OCI-LY3 (cell line): ENCODE measurements at regions not wholly inside any gene's neighbourhood (a gene's known extent, or its start where the extent isn't known, plus 50 kb on each side); places are given as distances from the start of the nearest gene placed in this dataset.

Experiments
- H2AFZ ChIP-seq: fragments of 200-600, 300-600 bp; shearing (Covaris generic); 2 replicates; pipeline ENCODE4 v1.6.0; 2014; ENCODE audit warnings: antibody characterized with exemption, low read depth, low read length
- H3K27ac ChIP-seq: fragments of 200-600, 300-600 bp; sonication (generic); 2 replicates; pipeline ENCODE4 v1.5.1; 2014; ENCODE audit warnings: mild to moderate bottlenecking, low read length, moderate library complexity, mixed read lengths
- H3K27me3 ChIP-seq: fragments of 200-600, 300-600 bp; sonication (generic); 2 replicates; pipeline ENCODE4 v1.6.1; 2014; ENCODE audit warnings: low read depth, low read length, mixed read lengths
- H3K36me3 ChIP-seq: fragments of 200-600, 300-600 bp; sonication (generic); replicated peaks from 2 replicates; pipeline ENCODE3; 2014; ENCODE audit warnings: low read depth, low read length, mixed read lengths
- H3K4me1 ChIP-seq: fragments of 300-600, 200-600 bp; sonication (generic); 2 replicates; pipeline ENCODE4 v1.6.1; 2014; ENCODE audit warnings: low read length, mixed read lengths
- H3K4me2 ChIP-seq: fragments of 200-600, 300-600 bp; sonication (generic); 2 replicates; pipeline ENCODE4 v1.6.1; 2014; ENCODE audit warnings: low read length, mixed read lengths
- H3K4me3 ChIP-seq: fragments of 300-600, 200-600 bp; sonication (generic); 2 replicates; pipeline ENCODE4 v1.5.1; 2014; ENCODE audit warnings: antibody characterized with exemption, mild to moderate bottlenecking, low read length, moderate library complexity
- H3K79me2 ChIP-seq: fragments of 300-600, 200-600 bp; shearing (Covaris generic); 2 replicates; pipeline ENCODE4 v1.6.1; 2014; ENCODE audit warnings: mild to moderate bottlenecking, low read length, mixed read lengths
- H3K9ac ChIP-seq: fragments of 300-600, 200-600 bp; shearing (Covaris generic); 2 replicates; pipeline ENCODE4 v1.6.0; 2014; ENCODE audit warnings: mild to moderate bottlenecking, low read length, moderate library complexity
- H3K9me3 ChIP-seq: fragments of 200-600, 300-600 bp; shearing (Covaris generic); 2 replicates; pipeline ENCODE4 v1.6.1; 2014; ENCODE audit warnings: low read length, mixed read lengths; ENCODE audit not compliant: insufficient read depth
- H4K20me1 ChIP-seq: fragments of 200-600, 300-600 bp; sonication (generic); 2 replicates; pipeline ENCODE4 v1.6.1; 2016; ENCODE audit warnings: low read length, mixed read lengths; ENCODE audit not compliant: insufficient read depth
- CTCF ChIP-seq: fragments of 200-600, 300-600 bp; sonication (generic); IDR thresholded peaks from 2 replicates; pipeline ENCODE4 v1.5.1; 2014; ENCODE audit warnings: antibody characterized with exemption, low read length, low read depth
- EZH2phosphoT487 ChIP-seq: fragments of 200-600 bp; shearing (Covaris generic); IDR thresholded peaks from 2 replicates; pipeline ENCODE4 v1.6.1; 2018; ENCODE audit warnings: antibody characterized with exemption, mixed run types, low read depth

DNA sequence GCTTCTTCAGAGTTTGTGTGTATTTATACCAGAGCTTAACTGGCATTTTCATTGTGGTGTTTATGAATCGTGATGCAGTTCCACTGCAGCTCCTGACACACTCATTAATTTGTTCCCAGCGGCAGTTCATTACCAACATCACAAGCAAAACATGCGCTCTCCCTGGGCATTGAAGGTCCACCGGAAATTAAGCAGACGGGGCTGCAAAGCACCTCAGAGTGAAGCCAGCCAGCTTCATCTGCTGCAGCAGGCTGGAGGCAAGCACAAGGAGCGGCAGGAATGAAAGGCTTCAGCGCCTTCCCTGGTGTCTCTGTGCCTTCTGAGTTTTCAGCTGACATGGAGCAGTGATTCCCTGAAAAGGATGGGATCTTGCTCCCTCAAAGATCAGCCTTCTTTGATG is 246.0 kb upstream of the SPTLC3 start:
- no peak overlapping the region for H3K9ac ChIP-seq
- H2AFZ ChIP-seq, result no peak overlapping the region
- no peak overlapping the region for H3K4me3 ChIP-seq
- H4K20me1 ChIP-seq, result no peaks in the 10 kb centered on the region
- H3K9me3 ChIP-seq, result no peaks in the 10 kb centered on the region
- no peak overlapping the region for H3K27ac ChIP-seq
- no peaks in the 10 kb centered on the region for H3K4me1 ChIP-seq
- 0 out of 2 replicates have a peak, but pooled peaks cover 12% of the 10 kb centered on the region for H3K27me3 ChIP-seq
- TF ChIP-seq EZH2phosphoT487 (no peak), CTCF (no peak)
- H3K4me2 ChIP-seq, result no peak overlapping the region
- no peaks in the 10 kb centered on the region for H3K79me2 ChIP-seq
- no peaks in the 10 kb centered on the region for H3K36me3 ChIP-seq

DNA sequence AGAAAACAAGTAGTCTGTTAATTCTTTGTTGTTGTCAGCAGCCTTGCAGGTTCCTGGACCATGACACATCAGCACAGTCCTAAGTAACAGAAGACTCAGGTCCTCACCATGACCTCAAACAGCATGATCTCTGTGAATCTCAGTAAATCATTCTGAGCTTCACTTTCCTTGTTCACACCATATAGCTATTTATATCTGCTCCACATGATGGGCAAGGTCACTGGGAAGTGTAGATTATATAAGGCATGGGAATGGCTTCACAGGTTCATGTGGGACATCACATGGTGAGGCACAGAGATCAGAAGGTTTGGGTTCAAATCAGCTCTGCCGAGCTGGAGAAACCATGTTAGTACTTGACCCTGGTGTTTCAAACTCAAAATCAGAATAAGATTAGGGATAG is 245.4 kb upstream of the SPTLC3 start:
- TF ChIP-seq EZH2phosphoT487, result no peak
- TF ChIP-seq CTCF, result no peak

GRCh38 chr20:12764053-12764452 is 244.7 kb upstream of the SPTLC3 start:
- no peaks in the 10 kb centered on the region for H3K79me2 ChIP-seq
- no peak overlapping the region for H3K9ac ChIP-seq
- H3K4me2 ChIP-seq, result no peak overlapping the region
- H3K27ac ChIP-seq, result no peak overlapping the region
- no peak overlapping the region for H3K4me3 ChIP-seq
- H4K20me1 ChIP-seq, result no peaks in the 10 kb centered on the region
- no peak for TF ChIP-seq CTCF
- H3K27me3 ChIP-seq, result 0 out of 2 replicates have a peak, but pooled peaks cover 12% of the 10 kb centered on the region
- H3K9me3 ChIP-seq, result no peaks in the 10 kb centered on the region
- H3K36me3 ChIP-seq, result no peaks in the 10 kb centered on the region
- H2AFZ ChIP-seq, result no peak overlapping the region
- H3K4me1 ChIP-seq, result no peaks in the 10 kb centered on the region

More for the DNA sequence above, 245.4 kb upstream of the SPTLC3 start:
- Histone ChIP-seq H4K20me1 (no peaks in the 10 kb centered on the region), H3K79me2 (no peaks in the 10 kb centered on the region), H3K4me2 (no peak overlapping the region), H3K9me3 (no peaks in the 10 kb centered on the region), H3K9ac (no peak overlapping the region), H3K4me1 (no peaks in the 10 kb centered on the region), H3K4me3 (no peak overlapping the region), H3K27ac (no peak overlapping the region), H3K27me3 (0 out of 2 replicates have a peak, but pooled peaks cover 12% of the 10 kb centered on the region), H2AFZ (no peak overlapping the region), H3K36me3 (no peaks in the 10 kb centered on the region)

- H2AFZ ChIP-seq, result no peak overlapping the region
- no peak overlapping the region for H3K27ac ChIP-seq
- no peaks in the 10 kb centered on the region for H4K20me1 ChIP-seq
- TF ChIP-seq CTCF (no peak), EZH2phosphoT487 (no peak)
- H3K4me1 ChIP-seq, result no peaks in the 10 kb centered on the region
- 0 out of 2 replicates have a peak, but pooled peaks cover 12% of the 10 kb centered on the region for H3K27me3 ChIP-seq
- H3K4me3 ChIP-seq, result no peak overlapping the region
- no peaks in the 10 kb centered on the region for H3K36me3 ChIP-seq
- H3K9ac ChIP-seq, result no peak overlapping the region
- H3K79me2 ChIP-seq, result no peaks in the 10 kb centered on the region
- H3K9me3 ChIP-seq, result no peaks in the 10 kb centered on the region
- H3K4me2 ChIP-seq, result no peak overlapping the region
Observed at GRCh38 chr20:12764851-12765250, 243.9 kb upstream of the SPTLC3 start.
